Fibroblast of villous mesenchyme (primary cell): ENCODE measurements at regions not wholly inside any gene's neighbourhood (a gene's known extent, or its start where the extent isn't known, plus 50 kb on each side); places are given as distances from the start of the nearest gene placed in this dataset.

ENCODE experiments used
- DNase-seq: peaks from one replicate; pipeline ENCODE4 v3.0.0-alpha.2; 2010; ENCODE audit warnings: low read depth
- H3K4me3 ChIP-seq: 2 replicates; pipeline ENCODE4 v1.5.1; 2011; ENCODE audit warnings: low read depth, mild to moderate bottlenecking, low read length
- CTCF ChIP-seq: IDR thresholded peaks from 2 replicates; pipeline ENCODE4 v1.5.1; 2012; ENCODE audit warnings: low read depth, mild to moderate bottlenecking, low read length; ENCODE audit not compliant: insufficient read depth

GRCh38 chr2:67268797-67269196 lies 128.3 kb upstream of the ETAA1 start:
- no peak for TF ChIP-seq CTCF
- H3K4me3 ChIP-seq, result no peak overlapping the region
- no peak for DNase-seq

GRCh38 chr2:67272195-67272594 lies 124.9 kb upstream of the ETAA1 start:
- no peak for TF ChIP-seq CTCF
- DNase-seq, result no peak

GRCh38 chr2:67277450-67277849 lies 119.7 kb upstream of the ETAA1 start:
- no peak overlapping the region for H3K4me3 ChIP-seq
- no peak for TF ChIP-seq CTCF
- DNase-seq, result no peak

More at GRCh38 chr2:67272195-67272594, 124.9 kb upstream of the ETAA1 start:
- no peak overlapping the region for H3K4me3 ChIP-seq

- no peak for DNase-seq
- no peak overlapping the region for H3K4me3 ChIP-seq
- TF ChIP-seq CTCF, result no peak
Measured at GRCh38 chr2:67281101-67281500, 116.0 kb upstream of the ETAA1 start.

GRCh38 chr2:67283641-67284040 lies 113.5 kb upstream of the ETAA1 start:
- no peak for TF ChIP-seq CTCF
- no peak overlapping the region for H3K4me3 ChIP-seq
- DNase-seq, result no peak

GRCh38 chr2:67286981-67287759 lies 110.0 kb upstream of the ETAA1 start:
- no peak for DNase-seq
- TF ChIP-seq CTCF, result no peak
- H3K4me3 ChIP-seq, result no peak overlapping the region

- no peak for TF ChIP-seq CTCF
- no peak overlapping the region for H3K4me3 ChIP-seq
- no peak for DNase-seq
Measured at GRCh38 chr2:67289271-67289670, 107.9 kb upstream of the ETAA1 start.
